ENCODE measurements at regions not wholly inside any gene's neighbourhood (a gene's known extent, or its start where the extent isn't known, plus 50 kb on each side); places are given as distances from the start of the nearest gene placed in this dataset.
A peak's percentile ranks its signal among the peaks of the same experiment; 100 is the strongest.

DNA sequence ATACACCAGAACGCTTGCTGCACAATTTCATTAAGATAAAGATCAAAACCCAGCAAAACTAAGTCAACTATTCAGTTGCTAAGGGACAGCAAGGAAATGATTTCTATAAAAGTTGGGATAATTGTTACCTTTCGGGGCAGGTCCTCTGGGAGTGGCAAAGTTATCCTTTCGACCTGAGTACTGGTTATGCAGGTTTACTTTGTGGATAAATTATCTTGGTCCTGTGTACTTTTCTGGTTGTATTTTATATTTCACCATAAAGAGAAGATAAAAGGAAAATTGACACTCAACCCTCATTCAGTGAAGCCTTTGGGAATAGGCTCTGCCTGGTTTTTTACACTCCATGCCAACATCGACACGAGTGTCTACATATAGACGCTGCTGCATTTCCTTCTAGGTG, 146.5 kb downstream of the SYK start:
- in situ Hi-C loops (cut with MboI; ENCODE audit: low pct_unique_long_range_greater_than_20kb in 2 of 9, low sequenced_read_pairs in 9 of 9, unreplicated experiment in 9 of 9), result no loop called here

DNA sequence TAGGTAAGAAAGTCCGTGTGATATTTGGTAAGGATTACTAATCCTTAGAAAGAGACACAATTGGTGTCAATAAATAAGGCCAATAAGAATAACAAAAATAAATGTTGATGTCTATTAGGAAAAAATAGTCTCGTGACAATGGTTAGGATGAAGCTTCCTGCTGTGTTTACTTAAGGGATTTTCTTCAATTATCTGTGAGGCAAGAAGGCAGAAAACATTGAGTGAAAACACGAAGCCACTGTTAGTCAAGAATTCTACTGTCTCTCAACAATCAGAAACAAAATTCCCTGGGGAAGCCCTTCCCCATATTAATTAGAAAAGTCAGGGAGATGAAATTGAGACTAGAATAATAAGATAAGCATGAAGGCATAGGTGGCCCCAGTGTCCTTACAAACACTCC, 149.0 kb downstream of the SYK start:
- Histone ChIP-seq H3K4me1 (replicated peaks in 1 of 2) (no peaks in the 10 kb centered on the region), H3K27ac (no peak overlapping the region), H3K4me3 (no peak overlapping the region)
- in situ Hi-C loops (cut with MboI; ENCODE audit: low pct_unique_long_range_greater_than_20kb in 2 of 9, low sequenced_read_pairs in 9 of 9, unreplicated experiment in 9 of 9), result no loop called here
- 0 to 60% (median 30%) methylated on average over 1 to 3 of the region's 3 CpGs for WGBS, 10 experiments
- ATAC-seq (replicated peaks in 6 of 8), result no peak

More for the DNA sequence above, 146.5 kb downstream of the SYK start:
- WGBS, 10 experiments, result 15 to 93% (median 67%) methylated on average over 2 to 6 of the region's 6 CpGs; no CpG with 5 or more reads in 1 of the 10 experiments
- Histone ChIP-seq H3K27ac (no peak overlapping the region), H3K4me1 (replicated peaks in 1 of 2) (peaks cover 0 to 2% of the 10 kb centered on the region in 2 donors), H3K4me3 (no peak overlapping the region)
- no peak for ATAC-seq (replicated peaks in 6 of 8)

DNA sequence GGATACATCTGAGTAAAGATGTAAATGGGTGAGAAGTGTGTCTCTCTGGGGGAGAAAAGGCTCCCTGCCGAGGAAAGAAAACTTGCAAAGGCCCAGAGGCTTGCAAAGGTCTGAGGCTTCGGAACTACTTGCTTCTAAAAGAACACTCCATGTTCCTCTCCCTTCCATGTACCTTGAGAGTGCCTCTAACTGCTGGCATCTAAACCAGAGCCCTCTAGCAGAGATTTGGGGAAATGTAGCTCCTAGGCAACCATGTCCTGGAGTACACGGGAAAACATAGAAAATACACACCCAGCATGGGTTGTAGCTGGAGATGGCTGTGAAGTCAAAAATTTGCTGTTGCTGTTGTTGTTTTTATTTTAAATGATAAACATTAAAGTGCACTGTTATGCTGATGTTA, 151.6 kb downstream of the SYK start:
- Histone ChIP-seq H3K4me3 (no peak overlapping the region), H3K4me1 (replicated peaks in 1 of 2) (no peaks in the 10 kb centered on the region), H3K27ac (no peak overlapping the region)
- ATAC-seq (replicated peaks in 6 of 8), result no peak
- in situ Hi-C loops (cut with MboI; ENCODE audit: low pct_unique_long_range_greater_than_20kb in 2 of 9, low sequenced_read_pairs in 9 of 9, unreplicated experiment in 9 of 9), result no loop called here
- 0 to 80% (median 50%) methylated on average over 1 to 2 of the region's 3 CpGs; no CpG with 5 or more reads in 2 of the 10 experiments for WGBS, 10 experiments

DNA sequence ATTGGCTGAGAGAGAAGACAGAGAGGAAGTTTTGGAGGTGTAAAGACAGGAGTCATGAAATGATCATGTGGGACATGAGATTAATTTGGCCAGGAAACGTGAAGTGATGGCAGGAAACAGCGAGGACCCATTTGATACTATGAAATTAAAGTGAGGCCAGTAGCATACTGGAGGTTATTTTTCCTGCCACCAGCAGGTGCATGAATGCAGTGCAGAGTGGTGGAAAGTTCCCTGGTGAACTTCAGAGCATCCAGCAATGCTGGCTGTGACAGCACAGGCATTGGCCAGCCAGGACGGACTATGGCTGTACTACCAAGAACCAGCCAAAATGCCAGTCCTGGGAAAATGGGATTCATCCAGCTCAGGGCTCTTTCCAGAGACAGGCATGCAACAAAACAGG, 152.2 kb downstream of the SYK start:
- H3K4me3 ChIP-seq, result no peak overlapping the region
- ATAC-seq (replicated peaks in 6 of 8), result no peak

DNA sequence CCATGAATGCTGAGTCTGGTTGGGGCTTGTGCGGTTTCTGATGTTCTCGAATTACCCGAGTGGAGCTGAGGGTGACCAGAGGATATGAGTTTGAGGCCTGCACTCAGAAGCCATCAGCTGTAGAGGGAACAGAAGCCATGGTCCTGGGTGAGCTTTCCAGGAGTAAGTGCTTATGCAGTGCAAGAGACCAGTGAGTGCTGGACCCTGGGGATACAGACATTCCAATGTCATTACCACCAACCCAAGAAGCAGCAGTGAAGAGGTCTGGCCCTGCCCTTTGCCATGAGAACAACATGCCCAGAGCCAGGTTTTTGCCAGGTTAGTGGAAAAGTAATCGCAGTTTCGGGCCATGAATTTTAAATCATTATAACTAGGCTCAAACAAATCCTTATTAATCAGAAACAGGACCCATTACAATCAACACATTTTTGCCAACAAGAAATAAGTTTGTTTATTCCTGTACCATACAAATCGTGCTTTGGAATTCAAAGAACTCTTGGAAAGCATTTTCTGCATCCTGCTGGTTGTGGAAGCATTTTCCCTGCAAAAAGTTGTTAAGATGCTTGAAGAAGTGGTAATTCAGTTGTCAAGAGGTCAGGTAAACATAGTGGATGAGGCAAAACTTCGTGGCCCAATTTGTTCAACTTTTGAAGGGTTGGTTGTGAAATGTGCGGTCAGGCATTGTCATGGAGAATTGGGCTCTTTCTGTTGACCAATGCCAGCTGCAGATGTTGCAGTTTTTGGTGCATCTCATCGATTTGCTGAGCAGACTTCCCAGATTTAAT, 154.6 kb downstream of the SYK start:
- H3K4me3 ChIP-seq, result no peak overlapping the region
- no peaks in the 10 kb centered on the region for H3K4me1 ChIP-seq (replicated peaks in 1 of 2)
- in situ Hi-C loops (cut with MboI; ENCODE audit: low pct_unique_long_range_greater_than_20kb in 2 of 9, low sequenced_read_pairs in 9 of 9, unreplicated experiment in 9 of 9), result no loop called here
- H3K27ac ChIP-seq, result no peak overlapping the region
- WGBS, 10 experiments, result 19 to 100% (median 66%) methylated on average over 2 to 7 of the region's 9 CpGs
- ATAC-seq (replicated peaks in 6 of 8), result no peak

More for the DNA sequence above, 152.2 kb downstream of the SYK start:
- WGBS, 10 experiments, result 20 to 100% (median 73%) methylated on average over 1 to 3 of the region's 3 CpGs; no CpG with 5 or more reads in 2 of the 10 experiments
- Histone ChIP-seq H3K4me1 (replicated peaks in 1 of 2) (no peaks in the 10 kb centered on the region), H3K27ac (no peak overlapping the region)
- in situ Hi-C loops (cut with MboI; ENCODE audit: low pct_unique_long_range_greater_than_20kb in 2 of 9, low sequenced_read_pairs in 9 of 9, unreplicated experiment in 9 of 9), result no loop called here

DNA sequence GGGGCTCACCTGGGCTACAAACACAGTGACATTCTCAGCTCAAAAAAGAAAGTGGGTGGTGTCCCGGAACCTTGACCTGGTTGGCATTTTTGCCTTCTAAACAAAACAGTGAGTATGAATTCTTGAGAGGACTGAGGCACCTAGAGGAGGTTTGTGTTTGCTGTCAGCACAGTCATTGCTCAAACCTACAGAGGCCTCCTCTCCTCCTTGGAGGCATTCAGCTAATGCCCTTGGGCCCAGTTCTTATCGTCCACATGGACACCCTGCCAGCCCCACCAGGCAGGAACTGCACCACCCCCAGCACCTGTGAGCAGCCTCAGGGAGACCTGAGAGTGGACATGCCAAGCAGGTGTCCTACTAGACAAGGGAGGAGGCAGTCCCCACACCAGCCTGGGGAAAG, 156.7 kb downstream of the SYK start:
- Histone ChIP-seq H3K27ac (no peak overlapping the region), H3K4me3 (no peak overlapping the region), H3K4me1 (replicated peaks in 1 of 2) (peaks cover 0 to 5% of the 10 kb centered on the region in 2 donors)
- in situ Hi-C loops (cut with MboI; ENCODE audit: low pct_unique_long_range_greater_than_20kb in 2 of 9, low sequenced_read_pairs in 9 of 9, unreplicated experiment in 9 of 9), result no loop called here
- 17 to 100% (median 60%) methylated on average over 1 of the region's 2 CpGs; no CpG with 5 or more reads in 7 of the 10 experiments for WGBS, 10 experiments
- no peak for ATAC-seq (replicated peaks in 6 of 8)

DNA sequence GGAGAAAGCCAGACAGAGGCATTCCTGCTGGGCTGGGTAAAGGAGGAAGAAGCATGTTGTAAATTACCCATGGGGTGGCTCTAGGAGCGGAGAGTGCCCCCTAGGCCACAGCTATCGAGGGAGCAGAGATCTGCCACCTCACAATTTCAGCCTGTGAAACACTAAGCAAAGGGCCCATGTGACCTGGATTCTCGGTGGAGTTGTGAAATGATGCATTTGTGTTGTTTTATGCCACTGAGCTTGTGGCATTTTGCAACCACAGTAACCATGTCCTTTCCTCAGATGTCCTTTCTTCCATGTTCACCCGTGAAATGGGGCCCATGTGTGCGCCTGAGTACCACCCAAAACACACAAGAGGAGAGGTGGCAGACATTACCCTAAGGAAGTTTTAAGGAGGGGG, 159.3 kb downstream of the SYK start:
- in situ Hi-C loops (cut with MboI; ENCODE audit: low pct_unique_long_range_greater_than_20kb in 2 of 9, low sequenced_read_pairs in 9 of 9, unreplicated experiment in 9 of 9), result no loop called here
- WGBS, 10 experiments, result 0 to 67% (median 60%) methylated on average over 1 to 5 of the region's 5 CpGs; no CpG with 5 or more reads in 5 of the 10 experiments
- ATAC-seq (replicated peaks in 6 of 8), result peak in 1 of 8 experiments; percentile 20
- Histone ChIP-seq H3K27ac (no peak overlapping the region), H3K4me3 (no peak overlapping the region), H3K4me1 (replicated peaks in 1 of 2) (peaks cover 5 to 15% of the 10 kb centered on the region in 2 donors)

DNA sequence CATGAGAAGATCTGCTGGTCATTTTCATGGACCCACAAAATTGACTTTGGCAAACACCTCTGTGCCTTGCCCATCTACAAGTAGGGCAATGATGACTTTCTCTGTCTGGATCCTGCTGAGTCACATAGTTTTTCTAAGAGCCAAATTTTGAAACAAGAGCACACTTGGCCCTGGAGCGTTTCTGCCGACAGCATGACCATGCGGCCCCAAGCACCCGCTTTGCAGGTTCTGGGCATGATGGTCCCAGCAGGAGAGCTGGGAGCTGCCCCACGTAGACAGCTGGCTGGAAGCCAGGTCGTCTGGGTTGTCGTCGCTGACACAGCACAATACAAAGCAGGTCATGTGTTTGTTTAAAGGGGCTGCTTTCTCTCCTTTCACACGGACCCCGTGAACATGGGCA, 159.8 kb downstream of the SYK start:
- ATAC-seq (replicated peaks in 6 of 8), result peak in 1 of 8 experiments; percentile 45
- H3K27ac ChIP-seq, result no peak overlapping the region
- WGBS, 10 experiments, result 0 to 77% (median 50%) methylated on average over 1 to 6 of the region's 10 CpGs; no CpG with 5 or more reads in 3 of the 10 experiments
- H3K4me3 ChIP-seq, result no peak overlapping the region
- peaks cover 8 to 19% of the 10 kb centered on the region in 2 donors for H3K4me1 ChIP-seq (replicated peaks in 1 of 2)
- in situ Hi-C loops (cut with MboI; ENCODE audit: low pct_unique_long_range_greater_than_20kb in 2 of 9, low sequenced_read_pairs in 9 of 9, unreplicated experiment in 9 of 9), result no loop called here

DNA sequence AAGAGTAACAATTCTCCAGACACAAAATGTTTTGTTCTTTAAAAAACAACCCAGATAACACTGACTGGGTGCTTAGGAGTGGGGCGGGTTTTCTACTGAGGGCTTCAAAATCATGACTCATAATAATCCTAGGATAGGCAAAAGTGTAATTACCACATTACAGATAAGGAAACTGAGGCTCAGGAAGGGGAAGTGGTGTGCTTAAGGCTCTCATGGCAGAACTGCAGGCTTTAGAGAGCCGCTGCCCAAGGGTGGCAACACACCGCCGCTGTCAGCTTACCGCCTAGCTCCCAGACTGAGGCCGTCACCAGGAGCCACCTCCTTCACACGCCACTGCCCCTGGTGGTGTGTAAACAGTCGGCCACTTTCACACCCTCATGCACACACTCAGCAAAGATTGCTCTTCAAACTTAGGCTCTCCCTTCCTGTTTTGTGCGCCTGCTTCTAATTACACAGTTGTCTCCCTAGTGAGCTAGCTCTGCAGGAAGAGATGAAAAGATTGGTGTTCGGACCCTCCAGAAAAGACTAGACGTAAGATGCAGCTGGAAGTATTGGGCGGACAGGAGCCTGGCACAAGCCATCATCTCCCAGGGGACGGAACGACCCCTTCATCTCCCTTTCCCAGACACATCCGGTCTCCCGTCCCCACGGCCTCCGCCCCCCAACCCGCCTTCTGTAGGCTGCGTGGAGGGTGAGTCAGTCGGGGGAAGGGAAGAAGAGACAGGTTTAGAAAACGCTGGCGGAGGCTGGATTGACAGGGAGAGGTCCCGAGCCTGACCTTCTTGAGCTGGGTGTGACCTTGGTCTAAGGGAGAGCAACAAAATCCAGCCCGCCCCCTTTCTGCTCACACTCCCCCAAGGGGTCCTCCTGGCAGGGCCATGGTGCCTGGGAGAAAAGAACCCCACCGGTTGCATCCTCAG, 162.7 kb downstream of the SYK start:
- H3K4me3 ChIP-seq, result no peak overlapping the region
- peaks cover 23 to 43% of the 10 kb centered on the region in 2 donors for H3K4me1 ChIP-seq (replicated peaks in 1 of 2)
- in situ Hi-C loops (cut with MboI; ENCODE audit: low pct_unique_long_range_greater_than_20kb in 2 of 9, low sequenced_read_pairs in 9 of 9, unreplicated experiment in 9 of 9), result no loop called here
- peak in 4 of 8 experiments; percentile 28 to 52 (median 37) for ATAC-seq (replicated peaks in 6 of 8)
- 0 to 100% (median 92%) methylated on average over 1 to 5 of the region's 26 CpGs; no CpG with 5 or more reads in 1 of the 10 experiments for WGBS, 10 experiments
- no peak overlapping the region for H3K27ac ChIP-seq

DNA sequence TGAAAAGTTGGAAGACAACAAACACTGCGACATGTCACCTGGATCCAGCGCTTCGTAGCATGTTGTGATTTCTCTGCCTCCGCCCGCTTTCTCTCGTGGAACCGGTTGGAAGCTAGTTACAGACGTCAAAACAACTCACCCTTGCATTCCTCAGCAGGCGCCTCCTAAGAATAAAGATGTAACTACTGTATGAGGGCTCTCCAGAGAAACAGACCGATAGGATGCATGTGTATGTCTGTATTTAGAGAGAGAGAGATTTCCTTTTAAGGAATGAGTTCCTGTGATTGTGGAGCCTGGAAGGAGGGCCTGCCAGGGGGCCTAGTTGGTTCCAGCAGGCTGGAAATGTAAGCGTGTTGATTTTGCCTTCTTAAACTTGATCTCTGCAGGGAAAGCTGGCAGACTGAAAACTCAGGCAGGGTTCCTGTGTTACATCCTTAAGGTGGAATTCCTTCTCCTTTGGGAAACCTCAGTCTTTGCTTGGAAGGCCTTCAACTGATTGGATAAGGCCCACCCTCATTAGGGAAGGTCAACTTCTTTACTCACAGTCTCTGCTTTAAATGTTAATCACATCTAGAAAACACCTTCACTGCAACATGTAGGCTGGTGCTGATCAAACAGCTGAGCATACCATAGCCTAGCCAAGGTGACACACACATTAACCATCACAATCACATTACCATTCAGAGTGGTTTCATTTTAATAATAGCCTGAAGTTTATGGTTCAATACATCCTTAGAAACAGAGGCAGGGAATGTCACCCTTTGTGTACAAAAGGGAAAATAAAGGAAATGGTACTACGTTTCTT, 163.8 kb downstream of the SYK start:
- peaks cover 23 to 43% of the 10 kb centered on the region in 2 donors for H3K4me1 ChIP-seq (replicated peaks in 1 of 2)
- H3K4me3 ChIP-seq, result no peak overlapping the region
- in situ Hi-C loops (cut with MboI; ENCODE audit: low pct_unique_long_range_greater_than_20kb in 2 of 9, low sequenced_read_pairs in 9 of 9, unreplicated experiment in 9 of 9), result no loop called here
- H3K27ac ChIP-seq, result no peak overlapping the region
- peak in 5 of 8 experiments; percentile 18 to 60 (median 57) for ATAC-seq (replicated peaks in 6 of 8)
- 0 to 100% (median 76%) methylated on average over 1 to 12 of the region's 12 CpGs for WGBS, 10 experiments

DNA sequence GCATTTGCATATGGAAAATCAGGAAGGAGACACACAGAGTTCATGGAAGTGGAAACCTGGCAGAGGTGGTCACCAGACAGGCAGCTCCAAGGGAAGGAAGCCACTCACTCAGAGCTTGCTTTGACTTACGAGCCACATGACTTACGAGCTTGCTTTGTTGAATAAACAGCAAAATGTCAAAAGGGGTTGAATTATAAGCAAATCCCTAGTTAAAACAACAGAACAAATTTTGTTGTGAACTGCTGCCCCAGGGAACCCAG, 164.3 kb downstream of the SYK start:
- 69 to 100% (median 89%) methylated on average over 1 to 2 of the region's 2 CpGs; no CpG with 5 or more reads in 2 of the 10 experiments for WGBS, 10 experiments
- peak in 7 of 8 experiments; percentile 12 to 62 (median 33) for ATAC-seq (replicated peaks in 6 of 8)
- Histone ChIP-seq H3K4me1 (replicated peaks in 1 of 2) (peaks cover 23 to 45% of the 10 kb centered on the region in 2 donors), H3K27ac (no peak overlapping the region), H3K4me3 (no peak overlapping the region)
- in situ Hi-C loops (cut with MboI; ENCODE audit: low pct_unique_long_range_greater_than_20kb in 2 of 9, low sequenced_read_pairs in 9 of 9, unreplicated experiment in 9 of 9), result no loop called here

DNA sequence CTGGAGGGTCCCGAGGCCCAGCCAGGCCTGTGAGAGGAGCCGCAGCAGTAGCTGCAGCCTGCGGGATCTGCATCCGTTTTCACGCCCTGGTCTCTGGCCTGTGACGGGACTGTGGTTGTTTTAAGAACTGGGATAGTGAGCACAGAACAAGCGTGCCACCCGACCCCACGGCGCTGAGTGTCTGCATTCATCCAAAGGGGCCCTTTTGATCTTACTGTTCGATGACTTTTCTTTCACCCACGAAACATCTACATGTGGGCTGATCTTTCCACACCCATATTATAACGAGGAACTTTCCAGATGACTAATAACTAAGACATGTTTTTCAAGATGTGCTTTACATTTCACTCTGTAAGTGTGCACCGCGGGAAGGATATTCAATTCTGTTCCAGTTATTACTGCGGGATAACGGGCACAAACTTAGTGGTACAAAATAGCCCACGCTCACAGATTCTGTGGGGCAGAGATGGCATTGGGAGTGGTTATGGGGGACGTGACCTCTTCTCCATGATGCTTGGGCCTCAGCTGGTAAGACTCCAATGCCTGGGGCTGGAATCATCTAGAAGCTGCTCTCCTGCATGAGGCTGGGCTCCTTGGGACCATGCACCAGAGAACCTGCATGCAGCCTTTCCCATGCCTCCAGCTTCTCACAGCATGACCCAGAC, 165.0 kb downstream of the SYK start:
- in situ Hi-C loops (cut with MboI; ENCODE audit: low pct_unique_long_range_greater_than_20kb in 2 of 9, low sequenced_read_pairs in 9 of 9, unreplicated experiment in 9 of 9), result no loop called here
- peak overlapping the region in 1 of 2 donors; percentile 43 for H3K27ac ChIP-seq
- WGBS, 10 experiments, result 6 to 98% (median 83%) methylated on average over 1 to 13 of the region's 19 CpGs; no CpG with 5 or more reads in 3 of the 10 experiments
- peaks cover 23 to 41% of the 10 kb centered on the region in 2 donors for H3K4me1 ChIP-seq (replicated peaks in 1 of 2)
- no peak overlapping the region for H3K4me3 ChIP-seq
- ATAC-seq (replicated peaks in 6 of 8), result peak in 5 of 8 experiments; percentile 11 to 79 (median 75)

Data from motor neuron (in vitro differentiated cells).